Activated CD4-positive, CD25-positive, alpha-beta regulatory T cell treated with anti-CD3 and anti-CD28 coated beads, Interleukin-2, amount 50 U/mL, for 72 hours (primary cell): ENCODE measurements at regions not wholly inside any gene's neighbourhood (a gene's known extent, or its start where the extent isn't known, plus 50 kb on each side); places are given as distances from the start of the nearest gene placed in this dataset.
A peak's percentile ranks its signal among the peaks of the same experiment; 100 is the strongest.
"Not testable (repeated sequence)": the region's sequence is repeated elsewhere in the genome, so short reads cannot be mapped to it uniquely, and the experiment has no call there.

Source experiments
- DNase-seq: peaks from one replicate; pipeline ENCODE4 v3.0.0; 2021

- DNase-seq = no peak
Observed at GRCh38 chr6:25192590-25193459, 86.3 kb upstream of the CARMIL1 start.

GRCh38 chr6:25193460-25194171 lies 85.6 kb upstream of the CARMIL1 start:
- no peak for DNase-seq

DNA sequence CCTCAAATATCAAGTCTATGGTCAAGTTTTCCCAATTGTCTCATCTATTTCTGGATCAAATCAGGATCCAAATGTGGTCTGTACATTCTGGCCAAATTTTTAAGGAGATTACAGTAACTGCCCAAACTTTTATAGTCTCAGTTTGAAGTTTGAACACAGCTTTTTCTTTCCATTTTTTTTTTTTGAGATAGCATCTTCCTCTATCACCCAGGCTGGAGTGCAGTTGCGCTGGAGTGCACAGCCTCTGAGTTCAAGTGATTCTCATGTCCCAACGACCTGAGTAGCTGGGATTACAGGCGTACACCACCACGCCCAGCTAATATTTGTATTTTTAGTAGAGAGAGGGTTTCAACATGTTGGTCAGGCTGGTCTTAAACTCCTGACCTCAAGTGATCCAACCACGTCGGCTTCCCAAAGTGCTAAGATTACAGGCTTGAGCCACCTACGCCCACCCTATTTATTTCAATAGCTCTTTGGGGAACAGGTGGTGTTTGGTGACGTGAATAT lies 84.9 kb upstream of the CARMIL1 start:
- no peak for DNase-seq

GRCh38 chr6:25196464-25196863 lies 82.7 kb upstream of the CARMIL1 start:
- no peak for DNase-seq

DNA sequence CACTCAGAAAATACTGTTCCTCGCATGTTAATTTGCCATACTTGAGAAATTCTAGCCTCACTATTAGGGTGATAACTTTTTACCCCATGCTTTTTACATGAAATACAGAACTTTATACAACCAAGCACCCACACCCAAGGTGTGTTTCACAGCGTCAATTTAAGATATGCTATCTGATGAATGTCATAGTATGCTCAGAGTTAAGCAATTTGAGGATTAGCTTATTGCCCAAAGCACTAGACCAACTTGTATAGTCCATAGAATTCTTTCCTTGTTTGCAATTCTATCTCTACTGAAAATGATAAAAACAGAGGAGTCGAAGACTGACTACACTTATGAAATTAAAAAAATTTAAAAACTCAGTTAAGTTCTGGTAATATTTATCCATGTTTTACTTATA lies 82.1 kb upstream of the CARMIL1 start:
- no peak for DNase-seq

DNA sequence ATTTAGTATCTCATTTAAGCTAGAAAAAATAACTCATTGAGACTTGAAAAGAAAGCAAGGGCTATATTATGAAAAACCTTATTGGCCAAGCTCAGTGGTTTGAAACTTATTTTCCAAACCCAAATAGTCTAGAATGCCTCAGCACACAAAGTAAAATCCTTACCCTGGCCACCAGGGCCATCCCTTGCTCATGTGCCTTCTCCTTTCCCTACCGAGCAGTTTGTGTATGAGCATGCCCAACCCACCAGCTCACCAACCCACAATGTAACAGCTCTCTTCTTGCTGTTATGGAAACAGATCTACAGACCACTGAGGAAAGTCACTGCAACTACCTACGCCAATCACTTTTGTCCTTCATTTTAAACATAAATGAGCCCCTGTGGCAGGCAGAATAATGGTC lies 79.6 kb upstream of the CARMIL1 start:
- DNase-seq = no peak

DNA sequence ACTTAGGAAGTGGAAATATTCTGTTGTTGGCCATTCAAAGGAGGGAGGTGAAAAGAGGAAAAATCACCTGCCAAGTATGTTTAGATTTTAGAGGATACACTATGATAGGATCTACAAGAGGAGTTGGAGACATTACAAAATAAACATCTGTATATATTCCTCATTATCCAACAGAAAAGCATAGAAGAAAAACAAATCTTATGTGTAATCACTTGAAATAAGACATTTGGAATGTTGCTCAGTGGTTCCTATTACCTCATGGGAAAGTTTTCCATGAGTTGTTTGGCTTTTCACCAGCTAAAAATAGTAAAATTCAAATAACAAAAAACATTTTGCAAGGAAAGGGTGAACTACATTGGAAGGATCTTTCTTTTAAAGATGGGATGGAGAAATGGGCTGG lies 76.7 kb upstream of the CARMIL1 start:
- DNase-seq = no peak

DNA sequence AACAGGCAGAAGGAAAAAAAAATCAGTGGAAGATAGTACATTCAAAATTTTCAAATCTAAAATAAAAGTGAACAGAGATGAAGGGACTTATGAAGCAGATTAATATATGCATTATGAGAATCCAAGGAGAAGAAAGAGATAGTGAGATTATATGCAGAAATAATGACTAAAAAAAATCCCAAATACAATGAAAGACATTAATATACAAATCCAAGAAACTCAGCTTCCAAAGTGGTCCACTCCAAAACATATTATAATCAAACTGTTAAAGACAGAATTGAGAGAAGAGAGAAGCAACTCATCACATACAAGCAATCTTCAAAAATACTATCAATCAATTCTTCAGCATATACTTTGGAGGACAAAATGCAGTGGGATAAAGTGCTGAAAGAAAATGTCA lies 73.5 kb upstream of the CARMIL1 start:
- no peak for DNase-seq

DNA sequence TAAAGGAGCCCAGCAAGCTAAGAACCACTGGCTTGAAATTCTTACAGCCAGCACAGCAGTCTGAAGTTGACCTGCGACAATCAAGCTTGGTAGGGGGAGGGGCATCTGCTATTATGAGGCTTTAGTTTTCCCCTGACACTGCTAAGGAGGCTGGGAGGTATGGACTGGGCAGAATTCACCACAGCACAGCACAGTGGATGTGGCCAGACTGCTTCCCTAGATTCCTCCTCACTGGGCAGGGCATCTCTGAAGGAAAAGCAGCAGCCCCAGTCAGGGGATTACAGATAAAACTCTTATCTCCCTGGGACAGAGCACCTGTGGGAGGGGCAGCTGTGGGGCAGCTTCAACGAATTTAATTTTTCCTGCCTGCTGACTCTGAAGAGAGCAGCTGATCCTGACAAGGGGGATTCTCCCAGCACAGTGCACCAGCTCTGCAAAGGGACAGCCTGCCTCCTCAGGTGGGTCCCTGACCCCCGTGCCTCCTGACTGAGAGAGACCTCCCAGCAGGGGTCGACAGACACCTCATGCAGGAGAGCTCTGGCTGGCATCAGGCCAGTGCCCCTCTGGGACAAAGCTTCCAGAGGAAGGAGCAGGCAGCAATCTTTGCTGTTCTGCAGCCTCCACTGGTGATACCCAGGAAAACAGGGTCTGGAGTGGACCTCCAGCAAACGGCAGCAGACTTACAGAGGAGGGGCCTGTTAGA lies 71.6 kb upstream of the CARMIL1 start:
- DNase-seq = not testable (repeated sequence)

- no peak for DNase-seq
Observed at GRCh38 chr6:25215881-25216280, 63.3 kb upstream of the CARMIL1 start.

DNA sequence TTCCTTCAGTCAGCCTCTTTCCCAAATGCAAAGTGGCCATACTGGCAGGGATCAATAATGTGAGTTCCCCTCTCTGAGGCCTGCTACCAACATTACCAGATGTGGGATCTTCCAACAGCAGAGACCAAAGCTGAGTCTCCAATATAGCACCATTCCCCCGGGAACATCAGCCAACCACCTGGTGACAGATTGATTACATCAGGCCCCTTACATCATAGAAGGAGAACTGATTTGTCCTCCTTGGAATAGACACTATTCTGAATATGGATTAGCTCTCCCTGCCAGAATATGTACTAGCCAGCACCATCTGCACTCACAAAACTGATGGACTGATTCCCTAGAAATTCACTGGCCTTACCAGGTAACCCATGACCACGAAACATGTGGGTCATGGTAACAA lies 61.9 kb upstream of the CARMIL1 start:
- no peak for DNase-seq

DNA sequence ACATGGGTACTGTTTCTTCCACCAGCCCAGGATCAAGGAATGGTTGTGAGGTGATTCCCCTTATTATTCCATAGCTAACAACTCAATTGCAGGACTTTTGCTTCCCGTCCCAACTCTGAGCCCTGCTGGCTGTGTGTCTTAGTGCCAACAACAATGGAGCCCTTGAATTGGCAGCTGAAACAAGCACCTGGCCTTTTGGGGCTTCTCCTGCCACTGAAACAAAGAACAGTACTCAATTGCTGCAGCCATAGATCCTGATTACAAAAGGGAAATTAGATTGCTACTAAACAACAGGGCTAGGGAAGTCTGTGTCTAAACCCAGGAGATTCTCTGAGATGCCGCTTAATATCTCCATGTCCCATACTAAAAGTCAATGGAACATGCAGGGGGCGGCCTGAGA lies 61.3 kb upstream of the CARMIL1 start:
- DNase-seq = no peak

DNA sequence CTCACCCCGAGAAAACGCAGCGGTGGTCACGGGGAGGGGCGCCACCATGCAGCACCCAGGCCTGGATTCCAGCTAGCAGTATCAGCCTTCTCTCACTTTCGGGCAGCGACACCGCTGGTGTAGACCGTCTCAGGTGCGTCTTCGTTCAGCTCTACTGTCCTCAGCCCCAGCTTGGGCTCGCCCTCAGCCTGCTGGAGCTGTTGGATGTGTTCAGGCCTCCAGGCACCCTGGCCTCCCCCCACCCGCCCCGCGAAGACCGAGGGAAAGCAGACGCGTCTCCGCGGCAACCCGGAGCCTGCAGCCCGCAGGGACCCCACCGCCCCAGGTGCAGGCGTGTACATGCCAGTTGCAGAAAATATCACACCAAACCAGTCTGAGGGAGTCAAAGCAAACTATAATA lies 60.8 kb upstream of the CARMIL1 start:
- no peak for DNase-seq

DNA sequence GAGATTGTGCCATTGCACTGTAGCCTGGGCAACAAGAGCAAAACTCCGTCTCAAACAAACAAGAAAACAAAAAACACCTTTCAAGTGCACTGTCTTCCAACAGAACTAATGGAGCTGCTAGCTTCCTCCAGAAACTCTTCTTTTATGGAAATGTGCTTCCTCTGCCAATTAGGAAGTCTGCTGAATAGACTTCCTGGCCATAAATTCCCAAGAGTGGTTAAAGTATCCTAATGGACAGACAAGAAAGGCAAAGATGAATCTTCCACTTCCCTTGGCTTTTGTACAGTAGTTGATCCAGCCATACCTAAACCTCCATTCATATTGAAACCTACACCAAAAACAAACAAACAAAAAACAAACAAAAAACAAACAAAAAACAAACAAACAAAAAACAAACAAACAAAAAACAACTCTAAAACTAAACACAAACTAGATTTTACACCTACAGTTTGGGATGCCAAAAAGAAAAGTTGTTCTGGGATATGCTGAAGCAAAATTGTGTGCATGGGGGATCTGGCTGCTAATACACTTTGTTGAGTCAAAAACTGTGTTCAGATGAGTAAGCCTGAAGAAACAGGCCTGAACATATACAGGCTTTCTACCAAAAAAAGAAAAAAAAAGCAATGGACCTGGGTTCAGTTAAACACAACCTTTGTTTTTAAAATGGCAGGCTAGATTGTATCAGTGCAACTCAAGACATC lies 59.8 kb upstream of the CARMIL1 start:
- no peak for DNase-seq

GRCh38 chr6:25219917-25220278 lies 59.3 kb upstream of the CARMIL1 start:
- DNase-seq = no peak

DNA sequence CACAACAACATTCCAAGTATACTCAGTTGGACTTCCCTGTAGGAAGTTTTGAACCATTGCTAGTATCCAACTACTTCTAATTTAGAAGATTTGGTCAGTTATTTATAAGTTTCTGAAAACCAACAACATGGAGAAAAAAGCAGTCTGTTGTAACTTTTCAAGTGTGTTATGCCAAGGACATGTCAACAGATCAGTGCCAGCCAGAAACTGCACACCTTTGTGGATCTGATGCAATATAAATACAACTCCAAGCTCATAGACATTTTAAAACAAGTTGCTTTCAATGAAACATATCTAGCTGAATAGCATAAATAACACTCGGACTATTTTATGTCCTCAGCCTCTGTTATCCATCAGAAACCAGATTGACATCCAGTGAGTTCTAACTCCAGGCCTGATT lies 58.3 kb upstream of the CARMIL1 start:
- no peak for DNase-seq

DNA sequence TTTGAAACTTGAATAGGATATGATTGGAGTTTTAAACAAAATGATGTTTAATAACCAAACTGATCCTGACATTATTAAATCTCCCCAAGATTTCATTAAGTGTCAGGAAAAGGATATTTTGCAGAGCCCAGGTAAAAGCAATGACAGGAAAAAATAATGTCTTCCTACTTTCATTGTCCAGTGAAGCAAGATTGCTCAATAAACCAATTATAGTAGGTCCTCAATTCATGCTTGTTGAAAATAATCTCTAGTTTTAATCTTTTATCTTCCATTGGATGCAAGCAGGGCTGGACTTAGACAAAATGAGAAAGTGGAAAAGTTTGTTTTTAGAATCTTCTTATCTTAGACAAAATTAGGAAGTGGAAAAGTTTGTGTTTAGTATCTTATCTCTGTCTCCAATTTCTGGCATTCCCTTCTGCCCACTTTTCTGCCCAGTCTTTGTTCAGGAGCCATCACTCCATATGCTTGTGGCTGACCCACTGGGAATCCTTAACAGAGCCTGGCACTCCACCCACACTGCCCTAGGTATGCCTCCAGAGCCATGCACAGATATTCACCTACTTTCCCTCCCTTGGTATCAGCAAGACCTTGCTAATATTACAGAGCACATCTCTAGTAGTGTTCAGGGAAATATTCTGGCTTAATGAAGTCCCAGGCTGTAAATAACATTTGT lies 57.0 kb upstream of the CARMIL1 start:
- DNase-seq = no peak

DNA sequence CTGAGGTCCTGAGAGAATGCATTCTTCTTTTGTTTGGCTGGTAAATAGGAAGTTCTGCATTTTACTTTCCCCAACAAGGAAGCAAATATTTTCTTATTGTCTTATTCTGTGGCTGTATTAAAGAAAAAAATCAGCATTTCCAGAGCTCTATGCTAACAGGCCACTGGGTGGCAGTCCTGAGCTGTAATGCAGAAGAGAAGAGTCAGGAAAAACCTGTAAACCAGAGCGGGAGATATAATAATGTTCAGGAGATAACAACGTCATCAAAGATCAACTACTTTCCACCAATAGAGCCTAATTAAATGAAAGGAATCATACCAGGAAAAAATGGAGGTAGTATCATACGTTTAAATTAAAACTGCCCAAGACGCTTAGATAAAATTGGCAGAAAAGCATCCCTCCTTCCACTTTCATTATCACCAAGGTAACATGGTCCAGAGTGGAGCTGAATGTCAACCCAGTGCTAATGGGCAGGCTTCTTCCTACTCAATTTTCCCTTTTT lies 55.6 kb upstream of the CARMIL1 start:
- DNase-seq = peak; percentile 61

DNA sequence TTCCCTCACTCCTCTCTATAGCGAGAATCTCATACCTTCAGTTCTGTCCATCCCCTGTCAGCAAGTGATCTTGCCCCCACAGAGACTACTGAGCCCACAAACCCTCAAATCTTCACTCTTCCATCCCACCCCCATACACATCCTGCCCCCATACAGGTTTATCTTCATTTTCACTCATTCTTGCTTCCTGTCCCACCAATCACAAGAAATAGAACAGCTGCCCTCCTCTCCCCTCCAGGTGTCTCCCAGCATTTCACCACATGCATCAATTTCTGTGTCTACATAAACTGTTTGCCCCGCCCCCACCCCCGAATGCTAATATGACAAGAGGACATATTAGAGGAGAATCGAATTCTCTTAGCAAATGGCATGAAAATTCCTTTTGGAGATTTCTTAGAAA lies 54.9 kb upstream of the CARMIL1 start:
- no peak for DNase-seq

- DNase-seq = no peak
Observed at GRCh38 chr6:25227854-25228253, 51.3 kb upstream of the CARMIL1 start.
